Retinal pigment epithelial cell (primary cell): ENCODE measurements at regions not wholly inside any gene's neighbourhood (a gene's known extent, or its start where the extent isn't known, plus 50 kb on each side); places are given as distances from the start of the nearest gene placed in this dataset.
"Not testable (repeated sequence)": the region's sequence is repeated elsewhere in the genome, so short reads cannot be mapped to it uniquely, and the experiment has no call there.

Experiments used
- DNase-seq: peaks from one replicate; pipeline ENCODE4 v3.0.0-alpha.2; 2010; ENCODE audit warnings: low read depth
- H3K4me3 ChIP-seq: 2 replicates; pipeline ENCODE4 v1.5.1; 2011; ENCODE audit warnings: mild to moderate bottlenecking, low read length, control low read depth, moderate library complexity
- TF ChIP-seq, protein P1 (sequence below): conservative IDR thresholded peaks from 2 replicates; pipeline ENCODE4 v1.5.1; 2011; ENCODE audit warnings: low read depth, low read length, control low read depth, inconsistent platforms

DNA sequence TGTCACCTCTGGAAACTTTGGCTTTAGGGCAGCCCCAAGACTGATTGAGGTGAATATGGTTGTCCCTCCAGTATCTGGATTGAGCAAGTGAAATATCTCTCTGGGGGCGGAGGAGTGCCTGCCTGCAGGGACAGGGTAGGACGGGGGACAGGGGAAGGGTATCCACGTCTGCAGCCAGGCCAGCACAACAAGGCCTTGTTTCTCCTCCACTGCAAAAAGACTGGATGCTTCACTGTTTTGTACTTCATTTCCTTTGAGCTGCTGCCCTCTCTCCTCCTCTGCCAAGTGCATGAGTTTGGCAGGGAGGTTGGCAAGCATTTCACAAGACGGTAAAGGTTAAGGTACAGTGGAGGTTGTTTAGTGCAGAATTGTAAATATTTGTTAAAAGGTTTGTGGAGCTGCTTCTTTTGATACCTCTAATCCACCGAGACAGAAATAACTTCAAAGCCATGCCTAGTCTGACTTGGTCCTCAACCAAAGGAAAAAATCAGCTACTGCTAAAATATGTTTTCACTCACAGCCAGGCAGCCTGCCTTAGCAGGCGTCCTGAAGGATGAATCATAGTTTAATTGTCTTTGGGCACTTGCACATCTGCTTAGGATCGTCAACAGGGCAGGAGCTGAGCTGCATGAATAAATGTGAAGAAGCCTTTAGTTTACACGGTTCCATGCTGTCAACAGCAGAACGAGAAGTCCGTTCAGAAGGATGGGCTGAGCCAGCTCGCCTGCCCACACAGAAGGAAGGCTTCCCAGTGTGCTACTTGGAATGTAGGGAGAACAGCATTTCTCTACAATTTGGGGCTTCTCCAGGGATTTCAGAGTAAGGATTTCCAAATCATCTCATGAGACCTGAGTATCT, 269.7 kb downstream of the TTC6 start:
- no peak for DNase-seq
- no peak overlapping the region for H3K4me3 ChIP-seq

DNA sequence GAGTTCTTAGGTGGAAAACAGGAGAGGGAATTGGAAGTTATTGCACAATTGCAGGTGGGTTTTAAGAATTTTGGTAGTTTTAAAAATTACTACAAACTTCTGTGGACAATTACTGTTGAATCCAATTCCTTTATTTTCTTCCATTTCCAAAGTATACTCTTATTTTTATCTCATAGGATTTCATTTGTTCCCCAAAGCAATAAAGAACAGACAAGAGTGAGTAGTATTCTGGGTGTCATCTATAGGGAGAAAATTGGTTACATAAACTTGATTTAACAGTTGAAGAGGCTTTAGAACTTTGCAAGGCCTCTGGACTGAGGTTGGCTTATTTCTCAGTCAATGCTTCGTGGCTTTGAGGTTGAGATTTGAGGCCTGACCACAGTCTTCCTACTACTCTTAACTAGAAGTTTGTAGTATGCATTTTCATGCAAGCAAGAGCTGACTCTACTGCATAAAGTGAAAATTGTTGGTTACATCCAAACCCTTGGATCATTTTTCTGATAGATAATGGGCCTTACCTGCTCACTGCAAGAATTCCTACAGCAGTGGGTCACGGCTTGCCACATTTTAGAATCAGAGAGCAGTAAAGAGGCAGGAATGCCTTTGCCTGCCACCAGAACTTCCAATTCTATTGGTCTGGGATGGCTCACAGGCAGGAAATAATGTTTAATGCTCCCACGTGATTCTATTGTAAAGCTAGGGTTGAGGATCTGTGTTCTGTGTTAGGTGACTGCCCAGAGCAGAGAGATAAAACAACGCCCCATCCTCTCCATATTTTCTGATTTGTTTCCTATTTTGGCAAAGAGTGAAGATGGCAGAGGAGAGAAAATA, 270.5 kb downstream of the TTC6 start:
- TF ChIP-seq, protein P1, sequence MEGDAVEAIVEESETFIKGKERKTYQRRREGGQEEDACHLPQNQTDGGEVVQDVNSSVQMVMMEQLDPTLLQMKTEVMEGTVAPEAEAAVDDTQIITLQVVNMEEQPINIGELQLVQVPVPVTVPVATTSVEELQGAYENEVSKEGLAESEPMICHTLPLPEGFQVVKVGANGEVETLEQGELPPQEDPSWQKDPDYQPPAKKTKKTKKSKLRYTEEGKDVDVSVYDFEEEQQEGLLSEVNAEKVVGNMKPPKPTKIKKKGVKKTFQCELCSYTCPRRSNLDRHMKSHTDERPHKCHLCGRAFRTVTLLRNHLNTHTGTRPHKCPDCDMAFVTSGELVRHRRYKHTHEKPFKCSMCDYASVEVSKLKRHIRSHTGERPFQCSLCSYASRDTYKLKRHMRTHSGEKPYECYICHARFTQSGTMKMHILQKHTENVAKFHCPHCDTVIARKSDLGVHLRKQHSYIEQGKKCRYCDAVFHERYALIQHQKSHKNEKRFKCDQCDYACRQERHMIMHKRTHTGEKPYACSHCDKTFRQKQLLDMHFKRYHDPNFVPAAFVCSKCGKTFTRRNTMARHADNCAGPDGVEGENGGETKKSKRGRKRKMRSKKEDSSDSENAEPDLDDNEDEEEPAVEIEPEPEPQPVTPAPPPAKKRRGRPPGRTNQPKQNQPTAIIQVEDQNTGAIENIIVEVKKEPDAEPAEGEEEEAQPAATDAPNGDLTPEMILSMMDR, result no peak
- no peak overlapping the region for H3K4me3 ChIP-seq
- no peak for DNase-seq

More for the DNA sequence above, 269.7 kb downstream of the TTC6 start:
- TF ChIP-seq, protein P1, result no peak

DNA sequence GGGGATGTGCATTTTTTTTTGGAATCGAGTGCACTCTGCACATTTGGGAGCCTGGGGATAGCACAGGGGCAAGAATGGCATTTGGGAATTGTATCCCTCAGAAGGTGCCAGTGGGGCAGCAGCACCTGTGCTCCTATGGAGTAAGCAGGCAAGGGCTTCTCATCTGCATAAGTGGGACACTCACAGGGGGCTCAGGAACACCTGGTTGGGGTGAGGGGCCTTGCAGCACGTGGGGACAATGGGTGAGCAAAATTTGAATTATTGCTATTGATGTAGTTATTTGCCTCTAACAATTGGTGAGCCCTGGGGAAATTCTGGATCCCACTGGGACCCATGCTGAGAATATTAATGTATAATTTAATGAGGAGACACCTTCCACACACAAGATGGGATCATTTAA, 274.2 kb downstream of the TTC6 start:
- DNase-seq, result no peak
- TF ChIP-seq, protein P1, result no peak
- H3K4me3 ChIP-seq, result no peak overlapping the region

DNA sequence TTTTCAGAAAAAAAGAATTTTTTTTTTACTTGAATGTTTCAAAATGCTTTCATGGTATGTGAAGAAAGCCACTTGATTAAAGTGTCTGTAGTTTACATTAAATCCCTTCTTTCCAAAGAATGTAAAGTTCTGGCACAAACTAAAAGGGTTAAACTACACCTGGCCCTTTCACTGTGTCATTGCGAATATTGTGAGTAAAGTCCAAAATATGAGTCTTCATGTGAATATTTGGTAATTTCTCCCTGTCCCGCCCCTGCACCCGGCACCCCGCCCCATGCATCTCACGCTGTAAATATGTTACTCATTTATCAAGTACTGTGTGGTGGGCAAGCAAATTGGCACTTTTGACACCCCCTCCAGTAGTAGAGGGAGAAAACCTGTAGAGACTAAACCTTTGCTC, 274.7 kb downstream of the TTC6 start:
- TF ChIP-seq, protein P1, result no peak
- no peak overlapping the region for H3K4me3 ChIP-seq
- DNase-seq, result no peak

DNA sequence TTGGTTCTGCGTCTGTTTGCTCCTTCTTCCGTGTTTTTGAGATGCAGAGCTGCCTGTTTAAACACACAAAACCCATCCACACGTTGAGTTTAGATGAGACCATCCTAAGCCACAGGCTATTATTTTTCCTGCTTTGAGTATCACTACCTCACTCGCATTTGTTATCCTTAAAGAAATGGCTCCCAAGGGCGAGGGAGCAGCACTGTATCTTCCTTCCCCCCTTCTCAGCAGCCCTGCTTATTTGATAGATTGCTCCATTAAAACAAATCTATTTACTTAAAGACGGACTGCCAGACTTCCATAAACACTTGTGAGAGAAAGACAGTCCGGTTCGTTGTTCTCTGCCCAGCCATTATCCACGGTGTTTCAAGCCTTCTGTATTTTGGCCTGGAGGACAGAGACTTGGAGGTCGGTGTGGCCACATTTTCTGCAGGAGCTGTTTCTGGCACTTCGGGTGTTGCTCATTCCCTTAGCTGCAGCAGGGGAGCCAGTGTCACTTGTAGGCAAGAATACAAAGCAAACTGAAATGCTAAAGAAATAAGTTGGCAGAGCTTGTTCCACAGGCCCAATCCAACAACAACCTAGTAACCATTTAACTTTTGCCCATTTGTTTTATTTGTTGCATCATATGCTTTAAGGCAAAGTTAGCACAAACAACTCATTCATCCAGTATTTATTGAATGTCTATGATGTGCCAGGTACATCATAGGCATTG, 275.4 kb downstream of the TTC6 start:
- H3K4me3 ChIP-seq, result no peak overlapping the region
- TF ChIP-seq, protein P1, result no peak
- no peak for DNase-seq

DNA sequence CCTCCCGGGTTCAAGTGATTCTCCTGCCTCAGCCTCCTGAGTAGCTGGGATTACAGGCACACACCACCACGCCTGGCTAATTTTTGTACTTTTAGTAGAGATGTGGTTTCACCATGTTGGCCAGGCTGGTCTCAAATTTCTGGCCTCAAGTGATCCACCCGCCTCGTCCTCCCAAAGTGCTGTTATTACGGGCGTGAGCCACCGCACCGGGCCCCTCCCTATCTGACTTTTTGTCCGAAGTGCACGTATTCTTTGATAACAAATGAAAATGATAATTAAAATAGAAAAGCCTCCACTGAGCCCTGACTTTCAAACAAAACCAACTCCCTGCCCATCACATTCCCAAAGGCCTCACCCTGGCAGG, 278.6 kb downstream of the TTC6 start:
- DNase-seq, H3K4me3 ChIP-seq: not testable (repeated sequence)

DNA sequence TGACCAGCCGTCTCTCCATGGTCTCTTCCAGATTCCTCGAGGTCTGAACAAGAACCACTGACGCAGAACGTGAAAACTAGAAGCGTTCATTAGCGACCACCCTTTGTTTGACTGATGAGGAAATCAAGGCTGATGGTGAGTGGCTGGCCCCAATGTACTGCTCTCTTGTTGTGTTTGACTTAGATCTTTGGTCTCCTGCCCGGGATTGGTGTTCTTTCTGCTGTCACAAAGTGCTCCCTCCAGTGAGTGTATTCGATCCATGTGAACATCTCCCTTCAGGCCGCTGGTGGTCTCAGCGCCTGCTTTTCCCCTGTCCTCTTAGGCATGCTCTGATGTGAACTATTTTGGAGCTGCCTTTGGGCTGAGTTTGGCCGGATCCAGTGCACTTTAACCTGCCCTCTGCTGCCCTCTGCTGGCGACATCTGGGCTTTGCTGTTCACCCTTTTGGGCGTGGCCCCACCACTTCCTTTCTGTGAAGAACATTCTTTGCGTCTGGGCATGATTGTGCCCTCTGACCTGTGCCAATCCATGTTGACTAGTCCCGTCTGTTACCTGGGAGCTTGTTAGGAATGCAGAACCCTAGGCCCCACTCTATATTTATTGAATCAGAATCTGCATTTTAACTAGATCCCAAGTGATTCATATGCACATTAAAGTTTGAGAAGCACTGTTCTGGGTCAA, 279.1 kb downstream of the TTC6 start:
- TF ChIP-seq, protein P1, result peak; percentile 92
- no peak overlapping the region for H3K4me3 ChIP-seq
- DNase-seq, result no peak
